HG02970 (cell line): ENCODE measurements at regions not wholly inside any gene's neighbourhood (a gene's known extent, or its start where the extent isn't known, plus 50 kb on each side); places are given as distances from the start of the nearest gene placed in this dataset.

Experiments
- ATAC-seq: cut with Tn5 transposase; IDR thresholded peaks from one replicate; pipeline ENCODE4 v1.9.1; 2021; ENCODE audit warnings: mild to moderate bottlenecking, moderate library complexity, moderate number of reproducible peaks; ENCODE audit not compliant: unreplicated experiment, low FRiP score

DNA sequence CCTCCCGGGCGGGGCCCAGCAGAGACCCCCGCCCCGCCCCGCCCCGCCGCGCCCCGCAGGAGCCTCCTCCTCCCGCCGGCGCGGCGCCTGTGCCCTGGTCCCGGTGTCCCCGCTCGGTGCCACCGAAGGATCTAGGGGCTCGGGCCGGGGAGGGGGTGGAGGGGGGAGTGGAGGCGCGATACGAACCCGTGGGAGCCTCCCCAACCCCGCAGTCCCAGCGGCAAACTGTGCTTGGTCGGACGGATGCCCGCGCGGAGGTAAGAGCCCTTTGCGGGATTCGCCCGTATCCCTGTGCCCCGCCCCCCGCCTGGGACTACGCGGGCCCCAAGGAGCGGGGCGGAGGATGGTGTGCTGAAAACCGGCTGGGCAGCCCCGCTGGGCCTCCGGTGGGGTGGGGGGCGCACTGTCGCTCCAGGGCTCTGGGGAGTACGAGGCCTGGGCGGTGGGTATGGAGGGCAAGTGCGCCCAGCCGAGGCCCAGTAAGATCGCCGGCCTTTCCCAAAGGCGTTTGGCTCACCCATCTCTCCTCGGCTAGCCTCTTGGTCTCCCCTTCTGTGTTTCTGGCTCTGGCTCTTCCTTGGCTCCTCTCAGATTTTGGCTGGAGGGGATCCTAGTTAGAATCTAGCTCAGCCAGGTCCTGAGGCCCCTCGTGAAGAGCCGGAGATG, 65.6 kb upstream of the POLG start:
- no peak for ATAC-seq

- no peak for ATAC-seq
These were observed 64.9 kb upstream of the POLG start for GRCh38 chr15:89399238-89400115.

DNA sequence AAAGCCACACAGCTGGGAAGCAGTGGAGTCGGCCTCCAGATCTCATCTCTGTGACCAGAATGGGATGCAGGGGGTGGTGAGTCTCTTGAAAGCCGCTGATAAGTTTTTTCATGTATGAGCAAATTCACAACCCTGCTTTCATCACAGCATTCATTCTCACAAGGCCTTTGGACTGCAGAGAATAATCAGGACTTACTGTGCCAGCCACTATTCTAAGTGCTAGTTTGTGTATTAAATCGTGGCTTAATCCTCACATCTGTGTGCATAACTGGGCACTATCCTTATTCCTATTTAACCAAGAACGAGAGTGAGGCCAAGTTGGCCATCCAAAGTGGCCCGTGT, 64.2 kb upstream of the POLG start:
- no peak for ATAC-seq

GRCh38 chr15:89397653-89398023, 63.0 kb upstream of the POLG start:
- ATAC-seq, result no peak

DNA sequence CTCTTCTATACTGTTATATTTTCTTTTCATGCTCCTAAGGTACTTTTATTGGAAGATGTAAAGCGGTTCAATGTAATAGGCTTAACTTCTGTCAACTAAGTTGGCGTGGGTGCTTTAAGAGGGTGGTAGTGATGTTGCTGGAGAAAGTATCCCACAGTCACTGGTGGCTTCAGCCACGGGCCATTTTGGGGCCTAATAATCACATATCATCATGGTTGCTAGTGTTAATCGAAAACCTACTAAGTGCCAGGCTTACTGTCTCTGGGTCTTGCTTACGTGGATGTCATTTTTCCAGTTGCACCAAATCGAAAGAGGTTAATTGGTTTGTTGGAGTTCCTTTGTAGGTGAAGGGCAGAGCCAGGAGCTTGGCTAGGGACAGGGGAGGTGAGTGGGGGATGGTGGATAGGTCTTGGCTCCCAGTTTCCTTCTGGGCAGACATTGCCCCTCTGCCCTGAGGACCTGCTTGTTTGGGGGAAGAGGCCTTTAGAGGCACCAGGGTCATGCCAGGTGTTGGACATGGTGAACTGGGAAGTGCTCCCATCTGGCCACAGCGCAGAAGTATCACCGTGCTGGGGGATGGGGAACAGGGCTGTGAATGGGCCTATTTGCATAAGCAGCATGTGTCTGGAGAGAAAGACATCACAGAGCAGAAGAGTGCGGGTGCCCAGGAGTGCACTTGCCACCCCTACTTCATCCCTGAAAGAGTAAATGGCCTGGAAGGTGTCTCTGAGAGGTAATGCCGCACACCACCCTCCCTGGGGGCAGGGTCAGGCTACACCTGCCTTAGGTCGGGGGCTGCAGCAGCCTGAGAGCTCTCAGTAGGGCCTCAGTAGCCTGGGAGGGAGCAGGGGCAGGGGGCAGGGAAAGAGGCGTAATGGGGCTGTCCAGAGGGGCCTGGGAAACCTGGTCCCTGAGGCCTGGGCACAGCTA, 62.4 kb upstream of the POLG start:
- ATAC-seq, result no peak

DNA sequence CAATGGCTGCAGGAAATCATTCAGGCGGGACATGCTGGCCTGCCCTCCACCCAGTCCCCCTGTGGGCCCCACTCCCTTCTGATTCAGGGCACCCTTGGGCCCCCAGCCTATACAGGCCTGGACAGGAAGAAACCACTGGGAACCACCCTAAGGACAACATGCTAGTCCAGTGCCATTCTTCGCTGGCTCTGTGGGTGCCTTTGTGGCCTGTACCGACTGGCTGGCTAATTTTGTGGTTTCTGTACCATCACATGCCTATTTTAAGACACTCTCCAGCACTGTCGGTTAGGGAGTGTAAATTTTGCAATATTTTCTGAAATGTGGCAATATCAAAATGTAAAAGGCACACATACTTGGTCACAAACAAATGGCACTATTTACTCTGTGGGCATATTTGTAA, 61.4 kb upstream of the POLG start:
- no peak for ATAC-seq

DNA sequence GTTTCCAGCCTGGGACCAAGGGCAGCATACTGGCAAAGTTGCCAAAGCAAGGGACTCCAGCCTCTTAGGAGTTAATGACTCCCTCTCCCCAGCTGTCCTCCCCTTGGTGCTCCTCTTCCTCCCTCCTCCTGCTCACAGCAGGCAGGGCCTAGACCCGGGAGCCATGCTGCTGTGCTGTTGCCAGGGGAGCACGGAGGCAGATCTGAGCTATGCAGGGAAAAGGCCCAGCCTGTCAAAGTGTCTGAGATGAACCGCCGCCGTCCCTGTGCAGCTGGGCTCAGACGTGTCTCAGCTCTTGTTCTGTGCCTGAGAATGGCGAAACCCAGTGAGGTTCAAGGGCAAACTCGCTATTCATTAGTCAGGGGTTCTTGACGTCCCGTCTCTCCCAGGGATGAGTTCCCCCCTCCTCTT, 60.8 kb upstream of the POLG start:
- ATAC-seq, result no peak

DNA sequence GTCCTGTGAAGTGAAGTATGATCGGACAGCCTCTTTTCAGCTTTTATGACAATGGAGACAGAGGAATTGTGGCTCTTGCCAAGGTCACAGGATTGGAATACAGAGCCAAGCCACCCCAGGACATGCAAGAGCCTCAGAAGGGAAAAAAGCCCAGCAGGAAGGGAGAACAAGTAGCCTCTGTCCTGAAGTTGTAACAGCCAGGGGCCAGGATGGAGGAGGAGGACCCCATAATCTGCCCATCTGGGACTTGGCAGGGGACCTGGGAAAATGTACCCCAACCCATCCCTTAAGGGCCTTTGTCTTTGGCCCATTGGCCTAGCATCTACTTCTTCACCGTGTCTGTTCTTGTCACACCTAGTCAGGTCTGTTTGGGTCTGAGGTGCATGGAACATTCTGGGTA, 60.4 kb upstream of the POLG start:
- no peak for ATAC-seq

GRCh38 chr15:89393056-89393455, 58.4 kb upstream of the POLG start:
- no peak for ATAC-seq

DNA sequence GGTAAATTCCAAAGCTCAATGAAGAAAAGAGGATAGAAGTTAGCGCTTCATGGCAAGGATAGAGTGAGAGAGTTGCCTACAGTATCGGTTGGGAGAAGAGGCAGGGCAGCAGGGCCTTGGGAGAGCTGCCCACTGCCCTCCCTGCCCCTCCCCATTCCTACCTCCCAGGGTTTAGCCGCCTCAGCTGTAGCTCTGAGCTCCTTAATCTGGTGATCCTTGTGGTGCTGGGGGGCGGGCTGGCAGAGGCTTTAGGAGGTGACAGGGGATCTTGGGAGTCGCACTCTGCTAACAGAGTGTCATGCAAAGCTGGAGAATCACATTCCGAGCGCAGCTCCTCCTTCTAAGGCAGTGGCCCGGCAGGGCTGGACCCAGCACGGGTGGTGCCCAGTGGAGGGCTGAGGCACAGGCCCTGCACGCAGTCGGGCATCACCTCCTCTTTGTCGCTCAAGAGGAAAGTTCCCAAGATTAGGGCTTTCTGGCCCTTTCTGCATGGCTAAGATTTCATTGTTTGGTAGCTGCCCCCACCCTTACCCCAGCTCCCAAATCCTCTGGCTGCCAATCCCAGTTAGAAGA, 57.1 kb upstream of the POLG start:
- no peak for ATAC-seq

- ATAC-seq, result no peak
These were observed 55.4 kb upstream of the POLG start for GRCh38 chr15:89389841-89390603.

DNA sequence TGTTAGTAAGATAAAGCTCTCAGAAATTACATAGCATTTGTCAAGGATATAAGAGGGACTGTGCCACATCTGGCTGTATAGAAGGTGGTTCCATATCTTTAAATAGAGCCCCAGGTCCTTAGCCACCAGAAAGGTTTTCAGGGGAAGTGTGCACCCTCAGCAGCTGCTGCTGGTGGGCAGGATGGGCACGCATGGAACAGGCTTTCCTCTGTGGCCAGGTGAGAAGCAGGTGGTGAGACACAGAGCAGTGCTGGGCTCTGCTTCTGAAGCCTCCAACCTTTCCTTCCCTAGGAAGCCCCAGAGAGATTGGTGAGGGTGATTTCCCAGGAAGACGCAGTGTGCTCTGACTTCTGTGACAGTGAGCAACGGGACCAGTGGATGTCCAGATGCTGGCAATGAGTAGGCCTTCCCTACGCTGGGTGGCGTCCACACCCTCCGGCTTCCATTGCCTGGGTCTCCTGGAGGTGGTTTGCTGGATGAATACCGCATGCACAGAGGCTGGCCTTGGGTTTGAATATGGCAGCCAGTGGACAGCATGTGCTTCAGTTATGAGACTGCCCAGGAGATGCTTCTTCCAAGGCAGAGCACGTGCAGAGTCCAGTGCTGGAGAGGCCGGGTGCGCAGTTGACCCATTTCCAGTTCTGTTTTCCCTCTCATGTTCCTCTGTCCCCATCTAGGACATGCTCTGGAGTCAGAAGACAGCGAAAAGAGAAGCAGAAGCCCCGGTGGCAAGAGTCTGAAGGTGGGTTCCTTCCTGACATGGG, 52.7 kb upstream of the POLG start:
- ATAC-seq, result no peak

DNA sequence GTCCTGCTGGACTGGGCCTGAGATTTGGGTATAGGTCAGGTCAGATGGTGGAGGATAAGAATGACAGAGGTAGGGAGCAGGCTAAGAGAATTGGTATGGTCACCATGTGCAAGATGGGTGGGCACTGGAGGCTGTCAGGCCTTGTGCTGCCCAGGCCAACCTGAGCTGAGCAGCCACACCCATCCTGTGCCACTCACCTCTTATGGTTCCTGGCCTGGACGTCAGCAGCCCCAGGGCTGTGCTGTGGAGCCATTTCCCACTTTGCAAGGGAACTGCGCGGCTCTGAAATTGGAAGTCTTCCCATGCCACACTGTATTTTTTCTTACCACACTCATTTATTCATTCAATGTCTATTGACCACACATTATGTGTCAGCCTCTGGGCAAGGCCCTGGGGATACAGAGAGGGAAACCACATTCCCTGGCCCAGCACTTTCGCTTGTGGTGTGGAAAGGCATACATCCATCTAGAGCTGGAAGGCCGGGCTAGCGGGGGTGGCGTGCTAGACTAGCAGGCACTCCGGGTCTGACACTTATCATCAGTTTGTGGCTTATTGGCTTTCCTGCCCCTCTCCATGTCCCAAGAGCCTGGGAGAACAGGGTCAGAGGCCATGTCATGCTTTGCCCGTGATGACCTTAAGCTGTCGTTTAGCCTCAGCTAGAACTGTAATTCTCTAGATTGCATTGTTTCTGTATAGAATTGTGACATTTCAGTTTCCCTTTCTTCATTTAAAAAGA, 51.1 kb upstream of the POLG start:
- ATAC-seq, result no peak
